GM21723 (cell line): ENCODE measurements at regions not wholly inside any gene's neighbourhood (a gene's known extent, or its start where the extent isn't known, plus 50 kb on each side); places are given as distances from the start of the nearest gene placed in this dataset.
"Not testable (repeated sequence)": the region's sequence is repeated elsewhere in the genome, so short reads cannot be mapped to it uniquely, and the experiment has no call there.

Experiments used
- ATAC-seq: cut with Tn5 transposase; IDR thresholded peaks from one replicate; pipeline ENCODE4 v1.9.1; 2021; ENCODE audit warnings: mild to moderate bottlenecking, moderate library complexity; ENCODE audit not compliant: unreplicated experiment

DNA sequence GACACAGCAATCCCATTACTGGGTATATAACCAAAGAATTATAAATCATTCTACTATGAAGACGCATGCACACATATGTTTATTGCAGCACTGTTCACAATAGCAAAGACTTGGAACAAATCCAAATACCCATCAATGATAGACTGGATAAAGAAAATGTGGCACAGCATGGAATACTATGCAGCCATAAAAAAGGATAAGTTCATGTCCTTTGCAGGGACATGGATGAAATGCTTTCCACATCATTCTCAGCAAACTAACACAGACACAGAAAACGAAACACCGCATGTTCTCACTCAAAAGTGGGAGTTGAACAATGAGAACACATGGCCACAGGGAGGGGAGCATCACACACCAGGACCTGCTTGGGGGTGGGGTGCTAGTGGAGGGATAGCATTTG, 613.0 kb downstream of the RFPL4B start:
- ATAC-seq, result not testable (repeated sequence)

DNA sequence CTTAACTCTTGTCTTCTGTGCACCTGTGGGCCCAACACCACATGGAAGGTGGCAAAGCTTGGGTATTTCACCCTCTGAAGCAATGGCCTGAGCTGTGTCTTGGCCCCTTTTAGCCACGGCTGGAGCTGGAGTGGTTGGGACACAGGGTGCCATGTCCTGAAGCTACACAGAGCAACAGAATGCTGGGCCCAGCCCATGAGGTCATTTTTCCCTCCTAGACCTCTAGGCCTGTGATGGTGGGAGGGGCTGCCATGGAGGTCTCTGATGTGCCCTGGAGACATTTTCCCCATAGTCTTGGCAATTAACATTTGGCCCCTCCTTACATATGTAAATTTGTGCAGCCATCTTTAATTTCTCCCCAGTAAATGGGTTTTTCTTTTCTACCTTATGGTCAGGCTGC, 620.8 kb downstream of the RFPL4B start:
- ATAC-seq, result no peak

DNA sequence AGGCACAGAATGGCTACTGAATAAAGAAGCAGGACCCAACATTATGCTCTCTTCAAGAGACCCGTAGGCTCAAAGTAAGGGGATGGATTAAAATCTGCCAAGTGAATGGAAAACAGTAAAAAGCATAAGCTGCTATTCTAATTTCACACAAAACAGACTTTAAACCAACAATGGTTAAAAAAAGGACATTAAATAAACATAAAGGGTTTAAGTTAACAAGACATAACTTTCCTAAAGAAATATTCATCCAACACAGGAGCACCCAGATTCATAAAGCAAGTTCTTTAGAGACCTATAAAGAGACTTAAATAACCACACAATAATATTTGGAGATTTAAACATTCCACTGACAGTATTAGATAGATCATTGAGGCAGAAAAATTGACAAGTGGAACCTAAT, 624.5 kb downstream of the RFPL4B start:
- ATAC-seq, result no peak

DNA sequence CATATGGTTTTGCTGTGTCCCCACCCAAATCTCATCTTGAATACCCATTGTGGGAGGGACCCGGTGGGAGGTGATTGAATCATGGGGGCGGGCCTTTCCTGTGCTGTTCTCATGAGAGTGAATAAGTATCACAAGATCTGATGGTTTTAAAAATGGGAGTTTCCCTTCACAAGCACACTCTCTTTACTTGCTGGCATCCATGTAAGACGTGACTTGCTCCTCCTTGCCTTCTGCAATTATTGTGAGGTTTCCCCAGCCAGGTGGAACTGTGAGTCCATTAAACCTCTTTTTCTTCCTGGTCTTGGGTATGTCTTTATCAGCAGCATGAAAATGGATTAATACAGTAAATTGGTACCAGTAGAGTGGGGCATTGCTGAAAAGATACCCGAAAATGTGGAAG, 627.8 kb downstream of the RFPL4B start:
- ATAC-seq, result not testable (repeated sequence)

DNA sequence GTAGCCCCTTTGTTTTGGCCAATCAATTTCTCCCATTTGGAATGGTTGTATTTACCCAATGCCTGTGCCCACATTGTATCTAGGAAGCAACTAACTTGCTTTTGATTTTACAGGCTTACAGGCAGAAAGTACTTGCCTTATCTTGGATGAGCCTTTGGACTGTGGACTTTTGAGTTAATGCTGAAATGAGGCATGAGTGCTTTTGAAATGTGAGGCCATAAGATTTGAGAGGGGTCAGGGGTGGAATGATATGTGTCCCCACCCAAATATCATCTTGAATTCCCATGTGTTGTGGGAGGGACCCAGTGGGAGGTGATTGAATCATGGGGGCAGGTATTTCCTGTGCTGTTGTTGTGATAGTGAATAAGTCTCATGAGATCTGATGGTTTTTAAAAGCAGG, 629.4 kb downstream of the RFPL4B start:
- ATAC-seq, result not testable (repeated sequence)

DNA sequence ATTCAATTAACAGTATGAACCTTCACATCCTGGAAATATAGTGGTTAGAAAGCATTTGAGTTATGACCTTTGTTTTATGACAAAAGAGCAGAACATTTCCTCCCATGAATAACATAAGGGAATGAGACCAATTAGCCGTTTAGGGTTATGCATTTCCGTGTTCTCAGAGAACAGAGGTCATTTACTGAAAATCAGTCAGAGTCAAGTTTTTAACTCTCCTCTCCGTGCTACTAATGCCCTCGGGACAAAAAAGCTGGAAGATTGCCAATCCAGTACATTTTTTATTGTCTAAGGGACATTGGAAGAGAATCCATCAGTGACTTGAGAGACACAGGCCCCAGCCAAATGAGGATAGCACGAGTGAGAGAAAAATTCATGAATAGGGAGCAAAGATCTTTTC, 632.7 kb downstream of the RFPL4B start:
- ATAC-seq, result no peak

DNA sequence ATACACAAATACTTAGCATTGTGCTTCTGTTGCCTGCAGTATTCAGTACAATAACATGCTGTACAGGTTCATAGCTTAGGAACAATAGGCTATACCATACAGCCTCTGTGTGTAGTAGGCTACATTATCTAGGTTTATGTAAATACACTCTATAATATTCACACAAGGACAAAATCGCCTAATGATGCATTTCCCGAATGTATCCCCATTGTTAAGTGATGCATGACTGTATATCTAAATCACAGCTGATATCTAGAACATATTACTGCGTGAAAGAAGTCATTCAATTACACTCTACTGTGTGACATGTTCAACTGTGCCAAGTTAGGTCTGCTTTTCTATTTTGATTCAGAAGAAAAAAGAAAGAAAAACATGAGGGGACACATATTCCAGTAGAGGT, 633.5 kb downstream of the RFPL4B start:
- ATAC-seq, result no peak

DNA sequence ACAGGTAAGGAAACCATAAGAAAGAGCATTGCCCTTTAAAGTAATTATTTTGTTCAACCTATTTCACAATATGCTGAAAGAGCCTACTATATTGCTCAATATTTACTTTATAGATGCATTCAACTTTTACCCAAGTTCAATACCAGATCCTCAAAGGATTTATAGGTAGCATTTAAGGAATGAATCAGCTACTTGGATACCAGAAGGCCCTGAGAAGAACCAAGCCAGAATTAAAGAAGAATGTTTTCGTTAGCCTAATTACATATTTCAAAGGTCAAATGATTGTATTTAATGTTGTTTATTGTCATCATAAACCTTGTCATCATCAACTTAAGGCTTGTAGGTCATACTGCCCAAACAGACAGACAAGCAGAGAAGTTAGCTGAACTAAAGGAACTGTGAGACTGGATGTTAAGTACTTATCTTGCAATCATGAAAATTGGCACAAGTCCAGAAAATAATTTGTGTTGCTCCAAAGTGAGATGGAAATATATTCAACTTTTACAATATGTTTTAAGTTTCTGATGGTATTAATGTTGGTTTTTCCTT, 636.7 kb downstream of the RFPL4B start:
- no peak for ATAC-seq

DNA sequence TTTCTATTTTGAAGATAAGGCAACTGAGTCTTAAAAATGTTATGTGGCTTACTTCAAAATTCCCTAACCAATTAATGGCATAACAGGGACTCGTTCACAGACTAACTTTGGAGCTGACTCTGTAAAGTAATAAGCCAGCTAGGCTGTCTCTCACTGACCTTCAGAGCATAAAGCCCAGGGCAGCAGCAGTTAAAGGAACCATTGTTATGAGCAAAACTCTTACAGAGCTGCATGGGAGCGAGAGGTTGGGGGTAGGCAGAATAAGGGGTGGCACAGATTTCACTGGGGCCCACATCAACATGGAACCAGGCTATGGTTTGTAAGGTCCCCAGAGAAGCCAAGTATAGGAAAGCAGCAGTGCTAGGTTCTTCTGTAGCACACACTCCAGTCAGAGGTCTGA, 637.8 kb downstream of the RFPL4B start:
- no peak for ATAC-seq

DNA sequence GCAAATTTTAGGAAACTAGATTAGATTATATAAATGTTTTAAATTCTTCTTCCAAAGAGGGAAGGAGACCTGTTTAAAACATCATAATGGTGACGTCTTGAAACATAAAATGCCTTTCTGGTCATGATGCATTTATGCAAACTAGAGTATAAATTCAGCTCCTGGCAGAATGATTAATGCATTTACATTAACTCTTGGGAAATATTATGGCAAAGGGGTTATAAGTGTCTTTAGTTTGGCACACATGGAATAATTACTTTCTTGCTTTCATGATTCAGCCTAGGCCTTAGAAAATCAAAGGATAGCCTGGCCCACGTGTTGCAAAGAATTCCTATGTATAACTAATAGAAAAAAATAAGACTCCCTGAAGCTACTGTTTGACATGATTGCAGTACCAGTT, 639.2 kb downstream of the RFPL4B start:
- no peak for ATAC-seq

DNA sequence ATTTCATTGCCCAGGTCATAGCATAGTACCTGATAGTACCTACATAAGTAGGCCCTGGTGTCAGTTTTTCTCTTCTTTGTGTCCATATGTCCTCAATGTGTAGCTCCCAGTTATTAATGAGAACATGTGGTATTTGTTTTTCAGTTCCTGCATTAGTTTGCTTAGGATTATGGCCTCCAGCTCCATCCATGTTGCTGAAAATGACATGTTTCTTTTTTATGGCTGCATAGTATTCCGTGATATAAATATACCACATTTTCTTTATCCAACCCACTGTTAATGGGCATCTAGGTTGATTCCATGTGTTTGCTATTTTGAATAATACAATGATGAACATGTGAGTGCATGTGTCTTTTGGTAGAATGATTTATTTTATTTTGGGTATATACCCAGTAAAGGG, 641.6 kb downstream of the RFPL4B start:
- no peak for ATAC-seq

DNA sequence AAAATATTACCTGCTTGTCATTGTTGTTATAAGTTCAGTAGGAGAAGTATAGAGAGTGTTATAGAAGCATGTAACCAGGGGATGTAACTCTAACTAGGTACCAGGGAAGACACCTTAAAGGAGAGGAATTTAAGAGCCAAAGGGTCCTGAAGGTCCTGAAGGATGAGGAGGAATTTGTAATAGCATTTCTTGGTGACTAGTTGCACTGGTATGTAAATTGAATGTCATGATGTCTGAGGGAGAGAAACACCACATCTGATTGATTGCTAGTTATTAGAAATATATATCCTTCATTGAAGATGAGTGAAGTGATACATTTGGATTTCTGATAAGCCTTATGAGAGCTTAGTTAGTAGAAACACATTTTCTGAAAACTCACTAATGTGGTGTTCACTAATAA, 643.8 kb downstream of the RFPL4B start:
- ATAC-seq, result no peak

DNA sequence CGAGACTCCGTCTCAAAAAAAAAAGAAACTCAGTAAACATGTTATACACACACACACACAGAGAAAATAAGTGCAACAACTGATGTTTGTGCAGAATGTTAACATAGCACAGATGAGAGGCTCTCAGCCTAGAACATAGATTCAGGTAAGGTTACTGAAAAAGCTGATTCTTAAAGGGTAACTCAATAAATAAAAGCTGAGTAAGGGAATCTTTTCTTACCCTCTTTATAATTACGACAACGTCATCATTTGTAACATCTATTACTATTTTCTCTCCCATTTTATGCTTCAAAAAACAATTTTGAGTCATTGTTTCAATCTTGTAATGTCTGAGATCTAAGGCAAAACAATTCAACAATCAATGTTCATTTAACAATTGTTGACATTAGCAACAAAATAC, 644.8 kb downstream of the RFPL4B start:
- ATAC-seq, result no peak

DNA sequence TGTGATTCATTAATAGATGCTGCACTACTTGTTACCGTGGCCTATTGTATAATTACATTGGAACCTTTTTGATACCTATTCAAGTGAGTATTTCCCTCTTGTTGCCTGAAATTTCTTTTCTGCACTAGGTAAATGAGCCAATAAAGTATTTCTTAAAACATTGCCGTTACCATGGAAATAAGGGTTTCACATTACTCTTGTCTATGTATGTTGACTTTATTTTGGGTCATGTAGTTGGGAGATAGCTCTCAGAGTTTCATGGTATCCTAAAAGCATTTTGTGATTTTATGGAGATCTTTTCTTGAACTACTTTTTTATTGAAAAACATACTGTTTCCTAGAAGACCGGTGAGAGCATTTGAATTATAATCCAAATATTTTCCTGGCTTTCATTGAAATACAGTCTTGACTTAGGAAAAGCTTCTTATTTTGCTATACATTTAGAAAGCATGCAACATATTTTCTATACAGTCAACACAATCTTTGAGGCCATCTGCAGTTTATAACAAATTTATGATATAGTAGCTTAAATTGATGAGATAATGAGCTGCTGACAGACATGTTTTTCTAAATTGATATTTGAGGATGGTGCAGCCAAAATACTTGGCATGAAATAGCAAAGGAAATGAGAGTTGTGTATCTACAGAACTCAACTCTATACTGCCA, 650.4 kb downstream of the RFPL4B start:
- no peak for ATAC-seq

DNA sequence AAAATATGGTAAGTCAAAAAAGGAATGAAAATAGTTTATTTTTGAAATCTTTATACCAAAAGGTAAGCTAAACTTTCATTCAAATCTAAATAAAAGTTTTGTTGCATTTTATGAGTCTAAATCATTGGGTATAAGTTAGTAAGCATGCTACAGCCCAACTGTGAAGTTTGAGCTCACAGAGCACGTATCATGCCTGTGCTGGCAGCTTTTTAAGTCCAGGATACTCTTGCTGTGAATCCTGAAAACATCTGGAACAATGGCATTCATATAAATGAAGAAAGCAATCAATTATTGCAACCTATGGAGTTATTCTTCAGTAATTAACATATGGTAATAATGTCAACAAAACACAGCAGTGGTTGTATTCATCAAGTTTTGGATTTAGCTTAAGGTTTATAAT, 656.9 kb downstream of the RFPL4B start:
- ATAC-seq, result no peak

DNA sequence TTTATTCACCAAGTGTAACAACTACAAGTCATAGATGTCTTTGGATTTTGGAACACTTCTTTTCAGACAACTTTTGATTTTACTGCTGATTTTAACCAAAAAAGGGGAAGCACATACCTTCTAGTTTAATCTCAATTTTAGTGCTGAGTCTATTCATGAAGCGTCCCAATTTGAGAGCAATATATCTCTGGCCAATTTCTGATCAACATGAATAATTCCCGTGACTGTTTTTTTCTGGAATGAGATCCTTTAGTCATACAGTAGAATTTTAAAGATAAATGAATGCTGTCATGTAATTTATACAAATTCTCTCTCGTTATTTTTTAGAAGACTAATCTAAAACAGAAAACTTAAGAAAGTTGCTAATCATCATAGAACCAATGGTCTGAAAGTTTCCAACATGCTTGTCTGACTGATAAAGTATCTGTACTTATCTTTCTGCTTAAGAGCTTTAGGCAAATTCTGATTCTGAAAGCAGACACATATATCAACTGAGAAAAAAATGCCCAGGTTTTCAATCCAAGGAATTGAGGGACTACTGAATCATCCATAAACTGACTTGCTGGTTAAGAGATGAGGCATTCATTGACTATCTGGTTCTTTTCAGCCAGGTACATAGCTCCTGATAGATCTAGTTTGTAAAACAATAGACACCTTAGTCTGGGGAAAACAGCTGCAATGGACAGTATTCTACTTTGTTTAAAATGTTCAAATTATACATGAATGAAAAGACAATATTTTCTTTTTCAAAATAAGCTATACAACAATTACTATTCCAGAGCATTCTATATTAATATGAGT, 657.5 kb downstream of the RFPL4B start:
- no peak for ATAC-seq

DNA sequence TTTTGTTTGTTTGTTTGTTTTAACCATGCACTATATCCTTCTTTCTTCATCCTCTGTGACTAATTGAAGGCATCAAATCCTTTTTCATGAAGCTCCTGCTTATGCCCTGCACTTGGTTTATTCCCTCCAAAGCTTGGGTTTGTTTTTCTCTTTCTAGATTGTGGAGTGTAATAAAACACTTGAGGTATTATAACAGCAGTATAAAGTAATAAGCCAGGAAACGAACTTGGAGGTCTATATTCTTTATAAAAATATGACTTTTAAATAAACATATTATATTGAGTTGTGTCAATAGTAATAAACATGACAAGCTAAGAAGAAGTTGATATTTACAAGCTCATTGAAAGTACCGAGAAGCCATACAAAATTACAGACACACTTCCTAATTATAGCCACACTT, 659.4 kb downstream of the RFPL4B start:
- no peak for ATAC-seq

DNA sequence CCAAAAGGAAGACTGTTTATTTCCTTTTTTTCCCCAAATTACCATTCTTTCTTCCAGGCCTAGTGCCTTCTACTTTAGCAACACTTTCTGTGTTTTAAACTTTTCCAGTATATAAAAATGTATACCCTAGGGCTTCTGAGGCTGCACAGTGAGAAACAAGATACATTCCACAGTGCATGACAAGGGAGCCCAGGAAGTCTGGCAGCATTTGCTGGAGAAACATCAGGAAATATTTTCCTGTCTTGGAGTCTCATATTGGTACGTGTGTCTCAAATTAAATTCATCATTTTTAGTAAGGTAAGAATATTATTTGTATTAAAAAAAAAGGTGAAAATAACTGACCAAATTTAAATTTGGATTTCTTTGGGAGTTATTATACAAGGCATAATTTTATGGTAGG, 662.6 kb downstream of the RFPL4B start:
- no peak for ATAC-seq

DNA sequence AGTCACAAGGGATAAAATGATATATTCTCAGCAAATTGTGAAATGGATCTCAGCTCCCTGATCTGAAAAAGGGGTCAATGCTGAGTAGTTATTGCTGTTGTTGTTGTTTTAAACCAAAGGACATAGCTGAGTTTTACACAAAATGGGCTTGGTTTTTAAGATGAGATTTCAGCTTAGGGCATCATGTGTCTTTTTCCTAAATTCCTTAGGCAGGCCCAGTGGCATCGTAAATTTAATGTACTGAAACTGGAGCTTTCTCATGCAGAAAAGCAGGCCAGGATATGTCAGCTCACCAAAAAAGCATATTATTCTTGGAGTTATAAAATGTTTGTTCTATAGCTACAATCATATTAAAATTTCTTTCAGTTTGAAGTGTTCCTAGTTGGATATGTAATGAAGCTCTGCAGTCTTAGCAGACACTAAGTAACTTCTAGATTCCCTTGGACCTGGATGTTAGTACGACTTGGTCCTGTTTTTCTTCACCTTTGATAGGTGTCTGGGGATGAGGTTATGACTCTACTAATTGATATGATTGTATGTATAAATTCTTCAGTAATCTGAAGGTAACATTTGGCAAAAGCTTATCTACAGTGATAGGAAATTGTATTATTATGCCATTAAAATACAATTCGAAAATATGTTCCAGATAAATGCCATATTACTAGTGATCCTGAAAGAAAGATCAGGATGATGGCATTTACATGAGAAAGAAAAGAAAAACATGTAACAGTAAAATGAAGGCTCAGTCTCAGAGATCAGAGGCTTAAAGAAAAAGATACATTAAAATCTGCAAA, 663.3 kb downstream of the RFPL4B start:
- no peak for ATAC-seq

DNA sequence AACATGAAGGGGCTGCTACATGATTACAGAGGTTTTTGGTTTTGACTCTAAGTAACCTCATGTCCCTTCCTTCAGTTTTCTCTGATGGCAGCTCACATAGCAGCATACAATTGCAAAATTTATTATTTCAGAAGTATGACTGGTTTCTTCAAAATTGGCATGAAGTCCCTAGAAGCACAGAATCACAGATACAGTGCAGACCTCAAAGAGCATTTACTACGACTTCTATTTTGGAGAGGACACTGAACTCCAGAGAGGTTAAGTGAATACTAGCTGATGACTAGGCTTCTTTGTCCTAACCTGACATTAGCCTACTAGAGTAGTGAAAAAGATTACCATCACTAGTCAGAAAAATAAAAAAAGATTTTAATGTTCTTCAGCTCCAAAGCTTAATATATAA, 664.3 kb downstream of the RFPL4B start:
- no peak for ATAC-seq

DNA sequence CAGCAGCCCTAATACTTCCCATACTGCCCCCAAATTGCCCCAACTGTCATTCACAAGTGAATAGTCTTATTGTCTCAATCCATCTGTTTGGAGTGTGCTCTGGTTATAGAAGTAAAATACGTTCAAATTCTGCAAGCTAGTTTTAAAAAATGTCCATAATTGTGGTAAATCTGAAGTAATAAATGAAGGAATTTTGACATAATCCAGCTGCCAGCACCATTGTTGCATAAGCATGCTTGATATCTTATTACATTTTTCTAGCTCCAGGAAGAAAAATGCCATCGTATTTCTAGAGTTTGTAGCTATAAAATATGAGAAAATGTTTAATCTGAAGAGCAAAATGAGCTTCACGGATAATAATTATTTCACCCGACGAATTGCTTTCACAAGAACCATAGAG, 664.7 kb downstream of the RFPL4B start:
- no peak for ATAC-seq

DNA sequence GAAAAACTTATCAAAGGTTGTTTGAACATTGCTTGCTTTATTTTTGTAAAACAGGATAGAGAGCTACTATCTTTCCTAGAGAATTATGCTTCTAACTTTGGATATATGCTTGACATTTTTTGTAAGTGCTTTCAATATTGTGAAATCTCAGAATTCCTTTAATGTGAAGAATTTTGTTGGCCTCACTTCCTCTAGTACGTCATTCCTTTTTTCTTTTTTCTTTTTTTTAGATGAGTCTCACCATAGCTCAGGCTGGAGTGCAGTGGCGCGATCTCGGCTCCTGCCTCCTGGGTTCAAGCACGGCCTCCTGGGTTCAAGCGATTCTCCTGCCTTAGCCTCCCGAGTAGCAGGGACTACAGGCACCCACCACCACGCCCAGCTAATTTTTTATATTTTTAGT, 668.1 kb downstream of the RFPL4B start:
- ATAC-seq, result no peak
